A549 (cell line): ENCODE measurements at regions not wholly inside any gene's neighbourhood (a gene's known extent, or its start where the extent isn't known, plus 50 kb on each side); places are given as distances from the start of the nearest gene placed in this dataset.

ENCODE experiments used
- ATAC-seq, 2 experiments: fragments of 200-7000 bp in 1 of 2; fragments of >200 bp in 1 of 2; cut with Nextera tagmentation in 1 of 2; cut with Tn5 transposase in 1 of 2; 3 replicates each; pipeline versions ENCODE4 v1.8.0 to v1.9.1; 2018 to 2020; ENCODE audit warnings: mild to moderate bottlenecking in 1 of 2, moderate library complexity in 1 of 2
- CTCF ChIA-PET: fragments of 300-600 bp; sonication (Branson Sonifier 250); formaldehyde crosslinking; extraction: SDS; loops from one replicate; lab custom pipeline; 2021; ENCODE audit warnings: antibody characterized with exemption, inconsistent platforms; lab: Yijun Ruan, JAX
- POLR2A ChIA-PET: fragments of 350-600 bp; formaldehyde crosslinking; extraction: SDS; loops from one replicate; lab custom pipeline; 2021; ENCODE audit warnings: antibody characterized with exemption, inconsistent platforms; lab: Yijun Ruan, JAX
- DNase-seq, 2 experiments: peaks; one replicate each; pipeline versions ENCODE4 v3.0.0 to v3.0.0-alpha.2; 2011 to 2016; ENCODE audit warnings: low read depth in 1 of 2, low spot score in 1 of 2
- FAIRE-seq: peaks from 2 replicates; lab custom pipeline; 2011; peaks lifted over from hg19 to GRCh38; lab: Jason Lieb, UNC
- H3K27ac ChIP-seq, 2 experiments: fragments of >200 bp; sonication (Bioruptor Twin); formaldehyde crosslinking; 3 replicates each; pipeline ENCODE4 v1.5.1; 2016 to 2017
- H3K4me1 ChIP-seq: fragments of >200 bp; sonication (Bioruptor Twin); formaldehyde crosslinking; 3 replicates; pipeline ENCODE4 v1.6.1; 2016
- H3K4me2 ChIP-seq: fragments of >200 bp; sonication (Bioruptor Twin); formaldehyde crosslinking; 3 replicates; pipeline ENCODE4 v1.6.1; 2016
- H3K4me3 ChIP-seq: fragments of >200 bp; sonication (Bioruptor Twin); formaldehyde crosslinking; 3 replicates; pipeline ENCODE4 v1.5.1; 2016
- H3K9me3 ChIP-seq: fragments of >200 bp; sonication (Bioruptor Twin); formaldehyde crosslinking; 3 replicates; pipeline ENCODE4 v1.6.1; 2016
- CBX2 ChIP-seq: fragments of 200-600 bp; sonication (generic); IDR thresholded peaks from 2 replicates; pipeline ENCODE4 v1.6.1; 2016; ENCODE audit warnings: low read depth, mild to moderate bottlenecking, borderline replicate concordance
- CBX8 ChIP-seq: fragments of 200-600 bp; sonication (generic); IDR thresholded peaks from 2 replicates; pipeline ENCODE4 v1.6.1; 2016
- CHD2 ChIP-seq: fragments of 150-350 bp; IDR thresholded peaks from 2 replicates; pipeline ENCODE4 v1.6.1; 2014; ENCODE audit warnings: low read length; ENCODE audit not compliant: partially characterized antibody
- CHD4 ChIP-seq: fragments of 200-600 bp; sonication (generic); IDR thresholded peaks from 2 replicates; pipeline ENCODE4 v1.6.1; 2016; ENCODE audit warnings: antibody characterized with exemption, mild to moderate bottlenecking, borderline replicate concordance
- EHF ChIP-seq: fragments of 250-450 bp; sonication (Bioruptor Pico); IDR thresholded peaks from 2 replicates; pipeline ENCODE4 v1.5.0; 2020; ENCODE audit warnings: mild to moderate bottlenecking
- EHMT2 ChIP-seq: fragments of 200-600 bp; sonication (generic); IDR thresholded peaks from 2 replicates; pipeline ENCODE4 v1.6.1; 2016; ENCODE audit warnings: antibody characterized with exemption, low read depth, mild to moderate bottlenecking, moderate library complexity
- EP300 ChIP-seq, 2 experiments: fragments of >200 bp; sonication (Bioruptor Twin); formaldehyde crosslinking; IDR thresholded peaks; 2 replicates in 1 of 2; 3 replicates in 1 of 2; pipeline ENCODE4 v1.6.1; 2016 to 2017
- ESRRA ChIP-seq: fragments of 150-350 bp; IDR thresholded peaks from 2 replicates; pipeline ENCODE4 v1.6.1; 2014; ENCODE audit warnings: mild to moderate bottlenecking, low read length, borderline replicate concordance
- FOXS1 ChIP-seq: fragments of 250-450 bp; sonication (Bioruptor Pico); IDR thresholded peaks from 2 replicates; pipeline ENCODE4 v1.5.0; 2020; ENCODE audit warnings: mild to moderate bottlenecking, moderate library complexity
- HEYL ChIP-seq: fragments of 250-450 bp; sonication (Bioruptor Pico); IDR thresholded peaks from 2 replicates; pipeline ENCODE4 v1.8.0; 2021; ENCODE audit warnings: mild to moderate bottlenecking, moderate library complexity
- HOXA7 ChIP-seq: fragments of 250-450 bp; sonication (Bioruptor Pico); IDR thresholded peaks from 2 replicates; pipeline ENCODE4 v1.5.0; 2020; ENCODE audit warnings: mild to moderate bottlenecking, moderate library complexity
- HOXB13 ChIP-seq: fragments of 250-450 bp; sonication (Bioruptor Pico); IDR thresholded peaks from 2 replicates; pipeline ENCODE4 v1.5.0; 2020; ENCODE audit warnings: low read depth, mild to moderate bottlenecking, moderate library complexity
- JUN ChIP-seq, 2 experiments: fragments of >200 bp; sonication (Bioruptor Twin); formaldehyde crosslinking; IDR thresholded peaks; 2 replicates in 1 of 2; 3 replicates in 1 of 2; pipeline ENCODE4 v1.6.1; 2016 to 2017
- JUNB ChIP-seq: fragments of >200 bp; sonication (Bioruptor Twin); formaldehyde crosslinking; IDR thresholded peaks from 2 replicates; pipeline ENCODE4 v1.6.1; 2016
- KDM1A ChIP-seq: fragments of 200-600 bp; sonication (generic); IDR thresholded peaks from 2 replicates; pipeline ENCODE4 v1.6.1; 2016; ENCODE audit warnings: low read depth, mild to moderate bottlenecking
- MAFK ChIP-seq: fragments of 450-650 bp; IDR thresholded peaks from 2 replicates; pipeline ENCODE4 v1.6.1; 2014; ENCODE audit not compliant: partially characterized antibody
- MAZ ChIP-seq: fragments of 150-350 bp; IDR thresholded peaks from 2 replicates; pipeline ENCODE4 v1.6.1; 2014; ENCODE audit warnings: antibody characterized with exemption, low read depth, low read length, borderline replicate concordance
- NR3C1 ChIP-seq: fragments of >200 bp; sonication (Bioruptor Twin); formaldehyde crosslinking; IDR thresholded peaks from 3 replicates; pipeline ENCODE4 v1.6.1; 2017
- POLR2A ChIP-seq: IDR thresholded peaks from 2 replicates; pipeline ENCODE4 v1.6.1; 2012; ENCODE audit warnings: mild to moderate bottlenecking, low read length
- RARB ChIP-seq: fragments of 250-450 bp; sonication (Bioruptor Pico); IDR thresholded peaks from 2 replicates; pipeline ENCODE4 v1.8.0; 2021; ENCODE audit warnings: mild to moderate bottlenecking, moderate library complexity
- RNF2 ChIP-seq: fragments of 200-600 bp; sonication (generic); IDR thresholded peaks from 2 replicates; pipeline ENCODE4 v1.6.1; 2016; ENCODE audit warnings: low read depth, mild to moderate bottlenecking, antibody characterized with exemption, moderate library complexity, borderline replicate concordance
- SREBF2 ChIP-seq: fragments of 450-650 bp; IDR thresholded peaks from 2 replicates; pipeline ENCODE4 v1.6.1; 2014; ENCODE audit warnings: mild to moderate bottlenecking, moderate library complexity
- TFCP2L1 ChIP-seq: fragments of 250-450 bp; sonication (Bioruptor Pico); IDR thresholded peaks from 2 replicates; pipeline ENCODE4 v1.5.0; 2021; ENCODE audit warnings: mild to moderate bottlenecking
- ZSCAN20 ChIP-seq: fragments of 250-450 bp; sonication (Bioruptor Pico); IDR thresholded peaks from 2 replicates; pipeline ENCODE4 v1.8.0; 2022; ENCODE audit warnings: mild to moderate bottlenecking, moderate library complexity
- WGBS: methylation state at CpG from one replicate; pipeline ENCODE4 v1.1.6; 2017; ENCODE audit errors: missing lambda C conversion rate; 5-methylcytosine and 5-hydroxymethylcytosine counted together
- TF ChIP-seq, protein P1 (sequence below): fragments of 150-350 bp; IDR thresholded peaks from 2 replicates; pipeline ENCODE4 v1.6.1; 2014; ENCODE audit warnings: low read depth, mild to moderate bottlenecking, low read length
- TF ChIP-seq, protein P2 (sequence below): fragments of 250-450 bp; sonication (Bioruptor Pico); IDR thresholded peaks from 2 replicates; pipeline ENCODE4 v1.5.0; 2021; ENCODE audit warnings: mild to moderate bottlenecking, moderate library complexity, borderline replicate concordance
- TF ChIP-seq, protein P3 (sequence below): fragments of 200-600 bp; sonication (generic); IDR thresholded peaks from 2 replicates; pipeline ENCODE4 v1.6.1; 2016; ENCODE audit warnings: antibody characterized with exemption, mild to moderate bottlenecking, moderate library complexity
- TF ChIP-seq, protein P4 (sequence below): fragments of 450-650 bp; IDR thresholded peaks from 2 replicates; pipeline ENCODE4 v1.6.1; 2014; ENCODE audit warnings: antibody characterized with exemption
- TF ChIP-seq, protein P5 (sequence below): fragments of >200 bp; sonication (Bioruptor Twin); formaldehyde crosslinking; IDR thresholded peaks from 3 replicates; pipeline ENCODE4 v1.6.1; 2016

DNA sequence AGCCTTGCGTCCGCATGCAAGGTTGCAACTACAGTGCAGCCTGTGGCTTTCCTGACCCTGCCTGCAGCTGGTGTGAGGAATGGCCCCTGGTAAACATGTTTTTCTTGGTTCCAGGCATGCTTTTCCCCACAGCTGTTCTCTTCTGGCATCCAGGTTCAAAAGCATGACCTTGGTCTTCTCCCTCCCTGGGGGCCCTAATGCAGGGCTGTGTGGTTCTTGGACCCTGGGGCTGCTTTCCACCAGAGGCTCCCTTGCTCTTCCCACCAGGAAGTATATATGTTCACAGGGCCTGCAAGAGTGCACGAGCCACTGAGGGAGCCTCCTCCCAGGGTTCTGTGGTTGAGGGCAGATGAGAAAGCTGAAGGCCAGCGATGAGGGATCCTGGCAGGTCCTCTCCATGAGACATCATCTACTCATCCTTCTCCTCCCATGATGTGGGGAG is 125.9 kb downstream of the BCL2L11 start:
- H3K4me2 ChIP-seq: no peak overlapping the region
- ChIA-PET POLR2A (no interaction called here), CTCF (no interaction called here)
- no peaks in the 10 kb centered on the region for H3K4me1 ChIP-seq
- H3K27ac ChIP-seq: no peak overlapping the region
- no peak for ATAC-seq
- TF ChIP-seq HOXB13 (no peak), NR3C1 (no peak), ZSCAN20 (CRISPR knock-in tag) (no peak), HEYL (CRISPR knock-in tag) (no peak), MAZ (no peak), CHD4 (no peak), CHD2 (no peak), SREBF2 (no peak), CBX8 (no peak)
- TF ChIP-seq, protein P1, sequence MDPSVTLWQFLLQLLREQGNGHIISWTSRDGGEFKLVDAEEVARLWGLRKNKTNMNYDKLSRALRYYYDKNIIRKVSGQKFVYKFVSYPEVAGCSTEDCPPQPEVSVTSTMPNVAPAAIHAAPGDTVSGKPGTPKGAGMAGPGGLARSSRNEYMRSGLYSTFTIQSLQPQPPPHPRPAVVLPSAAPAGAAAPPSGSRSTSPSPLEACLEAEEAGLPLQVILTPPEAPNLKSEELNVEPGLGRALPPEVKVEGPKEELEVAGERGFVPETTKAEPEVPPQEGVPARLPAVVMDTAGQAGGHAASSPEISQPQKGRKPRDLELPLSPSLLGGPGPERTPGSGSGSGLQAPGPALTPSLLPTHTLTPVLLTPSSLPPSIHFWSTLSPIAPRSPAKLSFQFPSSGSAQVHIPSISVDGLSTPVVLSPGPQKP: no peak
- WGBS: 94% methylated on average over 4 of the region's 4 CpGs
- no peak overlapping the region for H3K4me3 ChIP-seq
- FAIRE-seq: no peak
- no peak for DNase-seq
- H3K9me3 ChIP-seq: no peaks in the 10 kb centered on the region

DNA sequence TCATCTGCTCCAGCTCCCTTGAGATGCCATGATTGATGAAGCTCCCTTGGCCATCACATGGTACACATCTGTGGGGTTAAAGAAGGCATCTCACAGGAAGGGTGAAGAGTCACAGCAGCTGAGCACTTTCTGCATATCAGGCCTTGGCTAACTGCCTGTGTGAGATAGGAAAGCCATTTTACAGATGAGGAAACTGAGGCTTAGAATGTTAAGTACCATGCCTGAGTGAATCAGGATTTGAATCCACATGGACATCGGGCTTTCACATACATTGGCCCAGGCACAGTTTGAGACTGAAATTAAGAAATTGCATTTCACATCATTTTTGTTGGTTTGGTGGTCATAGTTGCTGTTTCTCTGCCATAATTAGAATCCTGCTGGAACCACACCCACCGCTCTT is 126.8 kb downstream of the BCL2L11 start:
- Histone ChIP-seq H3K4me2 (no peak overlapping the region), H3K4me1 (no peaks in the 10 kb centered on the region), H3K27ac (no peak overlapping the region), H3K4me3 (no peak overlapping the region), H3K9me3 (0 out of 3 replicates have a peak, but pooled peaks cover 3% of the 10 kb centered on the region)
- POLR2A ChIA-PET: no interaction called here
- WGBS: 94% methylated on average over 2 of the region's 2 CpGs
- CTCF ChIA-PET: no interaction called here
- TF ChIP-seq, protein P2, sequence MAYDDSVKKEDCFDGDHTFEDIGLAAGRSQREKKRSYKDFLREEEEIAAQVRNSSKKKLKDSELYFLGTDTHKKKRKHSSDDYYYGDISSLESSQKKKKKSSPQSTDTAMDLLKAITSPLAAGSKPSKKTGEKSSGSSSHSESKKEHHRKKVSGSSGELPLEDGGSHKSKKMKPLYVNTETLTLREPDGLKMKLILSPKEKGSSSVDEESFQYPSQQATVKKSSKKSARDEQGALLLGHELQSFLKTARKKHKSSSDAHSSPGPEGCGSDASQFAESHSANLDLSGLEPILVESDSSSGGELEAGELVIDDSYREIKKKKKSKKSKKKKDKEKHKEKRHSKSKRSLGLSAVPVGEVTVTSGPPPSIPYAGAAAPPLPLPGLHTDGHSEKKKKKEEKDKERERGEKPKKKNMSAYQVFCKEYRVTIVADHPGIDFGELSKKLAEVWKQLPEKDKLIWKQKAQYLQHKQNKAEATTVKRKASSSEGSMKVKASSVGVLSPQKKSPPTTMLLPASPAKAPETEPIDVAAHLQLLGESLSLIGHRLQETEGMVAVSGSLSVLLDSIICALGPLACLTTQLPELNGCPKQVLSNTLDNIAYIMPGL (CRISPR knock-in tag): no peak
- TF ChIP-seq EHMT2: no peak
- no peak for TF ChIP-seq CHD2
- TF ChIP-seq HOXA7 (CRISPR knock-in tag): no peak
- TF ChIP-seq EHF (CRISPR knock-in tag): no peak
- TF ChIP-seq EP300 (IDR thresholded peaks at IDR 0.05): no peak
- TF ChIP-seq TFCP2L1 (CRISPR knock-in tag): no peak
- no peak for TF ChIP-seq JUN (IDR thresholded peaks at IDR 0.05)
- TF ChIP-seq RNF2: no peak
- no peak for TF ChIP-seq POLR2A
- TF ChIP-seq KDM1A: no peak
- FAIRE-seq (no peak), ATAC-seq (no peak), DNase-seq (no peak)

DNA sequence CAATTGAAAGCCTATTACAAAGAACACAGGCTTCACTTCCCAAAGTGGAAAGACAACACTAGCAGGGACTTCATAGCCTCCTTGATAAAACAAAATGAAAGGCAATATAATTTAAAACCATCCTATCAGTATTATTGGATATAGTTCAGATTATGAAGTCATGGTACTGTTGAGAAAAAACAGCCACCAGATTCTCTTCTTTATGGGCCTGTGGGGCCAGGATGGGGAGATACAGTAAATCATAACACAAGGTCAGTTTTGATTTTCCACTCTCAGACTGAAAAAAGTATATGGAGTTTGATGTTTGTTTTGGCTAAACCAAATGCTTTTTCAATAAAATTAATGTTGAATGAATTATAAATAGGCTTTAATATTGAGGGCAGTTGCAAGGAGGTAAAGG is 129.1 kb downstream of the BCL2L11 start:
- Histone ChIP-seq H3K4me2 (no peak overlapping the region), H3K27ac (no peak overlapping the region), H3K4me3 (no peak overlapping the region), H3K9me3 (0 out of 3 replicates have a peak, but pooled peaks cover 3% of the 10 kb centered on the region), H3K4me1 (no peaks in the 10 kb centered on the region)
- no peak for FAIRE-seq
- ChIA-PET POLR2A (no interaction called here), CTCF (interaction anchor here (1.0 kb wide), 1 partner anchor 438 kb away, joined by 3 read pairs; no protein-coding TSS in a partner anchor)
- no peak for DNase-seq
- ATAC-seq: no peak
- TF ChIP-seq, protein P3, sequence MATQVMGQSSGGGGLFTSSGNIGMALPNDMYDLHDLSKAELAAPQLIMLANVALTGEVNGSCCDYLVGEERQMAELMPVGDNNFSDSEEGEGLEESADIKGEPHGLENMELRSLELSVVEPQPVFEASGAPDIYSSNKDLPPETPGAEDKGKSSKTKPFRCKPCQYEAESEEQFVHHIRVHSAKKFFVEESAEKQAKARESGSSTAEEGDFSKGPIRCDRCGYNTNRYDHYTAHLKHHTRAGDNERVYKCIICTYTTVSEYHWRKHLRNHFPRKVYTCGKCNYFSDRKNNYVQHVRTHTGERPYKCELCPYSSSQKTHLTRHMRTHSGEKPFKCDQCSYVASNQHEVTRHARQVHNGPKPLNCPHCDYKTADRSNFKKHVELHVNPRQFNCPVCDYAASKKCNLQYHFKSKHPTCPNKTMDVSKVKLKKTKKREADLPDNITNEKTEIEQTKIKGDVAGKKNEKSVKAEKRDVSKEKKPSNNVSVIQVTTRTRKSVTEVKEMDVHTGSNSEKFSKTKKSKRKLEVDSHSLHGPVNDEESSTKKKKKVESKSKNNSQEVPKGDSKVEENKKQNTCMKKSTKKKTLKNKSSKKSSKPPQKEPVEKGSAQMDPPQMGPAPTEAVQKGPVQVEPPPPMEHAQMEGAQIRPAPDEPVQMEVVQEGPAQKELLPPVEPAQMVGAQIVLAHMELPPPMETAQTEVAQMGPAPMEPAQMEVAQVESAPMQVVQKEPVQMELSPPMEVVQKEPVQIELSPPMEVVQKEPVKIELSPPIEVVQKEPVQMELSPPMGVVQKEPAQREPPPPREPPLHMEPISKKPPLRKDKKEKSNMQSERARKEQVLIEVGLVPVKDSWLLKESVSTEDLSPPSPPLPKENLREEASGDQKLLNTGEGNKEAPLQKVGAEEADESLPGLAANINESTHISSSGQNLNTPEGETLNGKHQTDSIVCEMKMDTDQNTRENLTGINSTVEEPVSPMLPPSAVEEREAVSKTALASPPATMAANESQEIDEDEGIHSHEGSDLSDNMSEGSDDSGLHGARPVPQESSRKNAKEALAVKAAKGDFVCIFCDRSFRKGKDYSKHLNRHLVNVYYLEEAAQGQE: no peak
- TF ChIP-seq JUN (IDR thresholded peaks at IDR 0.05): no peak
- no peak for TF ChIP-seq RARB (CRISPR knock-in tag)
- no peak for TF ChIP-seq MAFK
- TF ChIP-seq JUNB: no peak
- TF ChIP-seq RNF2: no peak
- TF ChIP-seq, protein P4, sequence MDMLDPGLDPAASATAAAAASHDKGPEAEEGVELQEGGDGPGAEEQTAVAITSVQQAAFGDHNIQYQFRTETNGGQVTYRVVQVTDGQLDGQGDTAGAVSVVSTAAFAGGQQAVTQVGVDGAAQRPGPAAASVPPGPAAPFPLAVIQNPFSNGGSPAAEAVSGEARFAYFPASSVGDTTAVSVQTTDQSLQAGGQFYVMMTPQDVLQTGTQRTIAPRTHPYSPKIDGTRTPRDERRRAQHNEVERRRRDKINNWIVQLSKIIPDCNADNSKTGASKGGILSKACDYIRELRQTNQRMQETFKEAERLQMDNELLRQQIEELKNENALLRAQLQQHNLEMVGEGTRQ: no peak
- no peak for TF ChIP-seq ESRRA
- no peak for TF ChIP-seq SREBF2
- TF ChIP-seq FOXS1: no peak
- TF ChIP-seq, protein P5, sequence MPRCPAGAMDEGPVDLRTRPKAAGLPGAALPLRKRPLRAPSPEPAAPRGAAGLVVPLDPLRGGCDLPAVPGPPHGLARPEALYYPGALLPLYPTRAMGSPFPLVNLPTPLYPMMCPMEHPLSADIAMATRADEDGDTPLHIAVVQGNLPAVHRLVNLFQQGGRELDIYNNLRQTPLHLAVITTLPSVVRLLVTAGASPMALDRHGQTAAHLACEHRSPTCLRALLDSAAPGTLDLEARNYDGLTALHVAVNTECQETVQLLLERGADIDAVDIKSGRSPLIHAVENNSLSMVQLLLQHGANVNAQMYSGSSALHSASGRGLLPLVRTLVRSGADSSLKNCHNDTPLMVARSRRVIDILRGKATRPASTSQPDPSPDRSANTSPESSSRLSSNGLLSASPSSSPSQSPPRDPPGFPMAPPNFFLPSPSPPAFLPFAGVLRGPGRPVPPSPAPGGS: no peak
- no peak for TF ChIP-seq CBX2
